ENCODE measurements at regions not wholly inside any gene's neighbourhood (a gene's known extent, or its start where the extent isn't known, plus 50 kb on each side); places are given as distances from the start of the nearest gene placed in this dataset.
"Not testable (repeated sequence)": the region's sequence is repeated elsewhere in the genome, so short reads cannot be mapped to it uniquely, and the experiment has no call there.

- no peak for DNase-seq
Observed at GRCh38 chr1:222865718-222866117, 50.9 kb downstream of the DISP1 start.

GRCh38 chr1:222867316-222867715 is 52.5 kb downstream of the DISP1 start:
- DNase-seq, result no peak

GRCh38 chr1:222876182-222876581 is 61.3 kb downstream of the DISP1 start:
- no peak for DNase-seq

GRCh38 chr1:222877854-222878253 is 63.0 kb downstream of the DISP1 start:
- no peak for DNase-seq

- DNase-seq, result no peak
Observed at GRCh38 chr1:222880587-222880986, 65.7 kb downstream of the DISP1 start.

- no peak for DNase-seq
Observed at GRCh38 chr1:222886194-222886854, 71.5 kb downstream of the DISP1 start.

- no peak for DNase-seq
Observed at GRCh38 chr1:222886878-222887351, 72.1 kb downstream of the DISP1 start.

- DNase-seq, result no peak
Observed at GRCh38 chr1:222889440-222889839, 74.6 kb downstream of the DISP1 start.

GRCh38 chr1:222890716-222891115 is 75.9 kb downstream of the DISP1 start:
- no peak for DNase-seq

- no peak for DNase-seq
Observed at GRCh38 chr1:222891578-222891977, 76.7 kb downstream of the DISP1 start.

GRCh38 chr1:222892137-222892769 is 77.4 kb downstream of the DISP1 start:
- DNase-seq, result no peak

GRCh38 chr1:222893255-222893654 is 78.4 kb downstream of the DISP1 start:
- DNase-seq, result no peak

- DNase-seq, result no peak
Observed at GRCh38 chr1:222894331-222894730, 79.5 kb downstream of the DISP1 start.

- DNase-seq, result no peak
Observed at GRCh38 chr1:222896630-222897526, 82.0 kb downstream of the DISP1 start.

- DNase-seq, result no peak
Observed at GRCh38 chr1:222897527-222898190, 82.8 kb downstream of the DISP1 start.

- no peak for DNase-seq
Observed at GRCh38 chr1:222898191-222898527, 83.3 kb downstream of the DISP1 start.

GRCh38 chr1:222899471-222899870 is 84.6 kb downstream of the DISP1 start:
- no peak for DNase-seq

GRCh38 chr1:222904451-222904850 is 89.6 kb downstream of the DISP1 start:
- no peak for DNase-seq

- no peak for DNase-seq
Observed at GRCh38 chr1:222905151-222905550, 90.3 kb downstream of the DISP1 start.

GRCh38 chr1:222906271-222906739 is 91.5 kb downstream of the DISP1 start:
- DNase-seq, result not testable (repeated sequence)

- DNase-seq, result no peak
Observed at GRCh38 chr1:222909586-222909985, 94.7 kb downstream of the DISP1 start.

GRCh38 chr1:222910699-222911098 is 95.9 kb downstream of the DISP1 start:
- DNase-seq, result no peak

- no peak for DNase-seq
Observed at GRCh38 chr1:222911866-222912265, 97.0 kb downstream of the DISP1 start.
